GM19240 (cell line): ENCODE measurements at regions not wholly inside any gene's neighbourhood (a gene's known extent, or its start where the extent isn't known, plus 50 kb on each side); places are given as distances from the start of the nearest gene placed in this dataset.

Experiments
- DNase-seq: peaks from one replicate; pipeline ENCODE4 v3.0.0; 2011; ENCODE audit warnings: low spot score; ENCODE audit not compliant: insufficient read length

- no peak for DNase-seq
These were observed 504.2 kb upstream of the NBEA start for GRCh38 chr13:34437873-34438272.

DNA sequence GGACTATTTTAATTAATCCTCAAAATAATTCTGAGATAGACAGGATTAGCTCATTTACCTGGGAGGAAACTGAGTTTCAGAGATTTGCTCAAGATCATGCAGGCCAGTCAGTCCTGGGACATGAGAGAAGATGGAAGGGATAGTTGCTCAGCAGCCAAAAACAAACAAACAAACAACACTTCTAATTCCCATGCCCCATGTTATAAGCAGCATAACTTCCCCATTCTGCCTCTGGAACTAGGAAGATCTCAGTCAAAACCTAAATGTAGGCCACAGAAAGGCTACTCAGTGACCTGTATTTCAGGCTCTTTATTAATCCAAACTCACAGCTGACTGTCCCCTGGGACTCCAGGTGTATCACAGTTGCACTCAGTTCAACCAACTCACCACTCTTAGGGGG is 489.2 kb upstream of the NBEA start:
- DNase-seq = no peak

- DNase-seq = no peak
These were observed 483.0 kb upstream of the NBEA start for GRCh38 chr13:34458756-34459715.

GRCh38 chr13:34459856-34460255 is 482.2 kb upstream of the NBEA start:
- no peak for DNase-seq

- DNase-seq = no peak
These were observed 479.2 kb upstream of the NBEA start for GRCh38 chr13:34462843-34463242.

DNA sequence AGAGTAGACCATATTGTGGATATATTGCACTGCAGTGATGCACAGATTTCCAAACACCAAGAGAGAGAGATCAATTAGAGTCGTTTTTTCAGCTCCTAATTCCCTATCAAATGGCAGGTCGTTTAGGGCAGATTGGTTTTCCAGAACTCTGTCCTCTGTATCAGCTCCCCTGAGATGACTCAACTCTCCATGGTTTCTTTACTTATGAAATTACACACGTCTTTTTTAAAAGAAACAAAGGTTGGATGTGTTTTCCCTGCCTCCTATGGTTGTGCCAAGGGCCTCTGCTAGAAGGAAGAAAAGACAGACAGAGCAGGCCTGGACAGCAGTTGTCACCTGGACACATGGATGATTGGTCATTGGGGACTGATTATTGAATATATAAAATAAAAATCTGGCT is 478.1 kb upstream of the NBEA start:
- DNase-seq = no peak

GRCh38 chr13:34465423-34465922 is 476.6 kb upstream of the NBEA start:
- no peak for DNase-seq

GRCh38 chr13:34466301-34466700 is 475.8 kb upstream of the NBEA start:
- DNase-seq = no peak

DNA sequence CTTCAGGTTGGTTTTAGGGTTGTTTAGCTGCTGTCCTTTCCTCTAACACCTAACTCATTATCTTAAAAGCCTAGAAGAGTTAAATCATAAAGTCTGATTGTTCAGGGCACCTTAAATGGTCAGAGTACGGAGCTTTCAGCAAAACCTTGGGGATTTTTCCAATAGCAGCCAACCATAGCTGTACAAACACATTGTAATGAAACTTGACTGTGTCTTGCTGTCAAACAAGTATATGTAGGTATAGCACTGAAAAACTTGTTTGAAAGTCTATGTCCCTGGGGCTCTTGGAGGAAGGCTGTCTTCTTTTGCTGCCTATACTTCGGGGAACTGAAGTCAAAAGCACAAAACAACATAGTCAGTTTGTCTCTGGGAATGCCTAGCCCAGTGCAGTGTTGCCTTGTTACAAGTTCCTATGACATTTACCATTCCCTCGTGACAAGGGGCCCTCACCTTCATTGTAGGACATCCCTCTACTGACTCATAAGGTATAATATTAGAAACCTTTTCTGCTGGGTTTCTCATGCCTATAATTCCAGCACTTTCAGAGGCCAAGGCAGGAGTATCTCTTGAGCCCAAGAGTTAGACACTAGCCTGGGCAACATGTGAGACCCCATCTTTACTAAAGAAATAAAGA is 474.5 kb upstream of the NBEA start:
- no peak for DNase-seq

DNA sequence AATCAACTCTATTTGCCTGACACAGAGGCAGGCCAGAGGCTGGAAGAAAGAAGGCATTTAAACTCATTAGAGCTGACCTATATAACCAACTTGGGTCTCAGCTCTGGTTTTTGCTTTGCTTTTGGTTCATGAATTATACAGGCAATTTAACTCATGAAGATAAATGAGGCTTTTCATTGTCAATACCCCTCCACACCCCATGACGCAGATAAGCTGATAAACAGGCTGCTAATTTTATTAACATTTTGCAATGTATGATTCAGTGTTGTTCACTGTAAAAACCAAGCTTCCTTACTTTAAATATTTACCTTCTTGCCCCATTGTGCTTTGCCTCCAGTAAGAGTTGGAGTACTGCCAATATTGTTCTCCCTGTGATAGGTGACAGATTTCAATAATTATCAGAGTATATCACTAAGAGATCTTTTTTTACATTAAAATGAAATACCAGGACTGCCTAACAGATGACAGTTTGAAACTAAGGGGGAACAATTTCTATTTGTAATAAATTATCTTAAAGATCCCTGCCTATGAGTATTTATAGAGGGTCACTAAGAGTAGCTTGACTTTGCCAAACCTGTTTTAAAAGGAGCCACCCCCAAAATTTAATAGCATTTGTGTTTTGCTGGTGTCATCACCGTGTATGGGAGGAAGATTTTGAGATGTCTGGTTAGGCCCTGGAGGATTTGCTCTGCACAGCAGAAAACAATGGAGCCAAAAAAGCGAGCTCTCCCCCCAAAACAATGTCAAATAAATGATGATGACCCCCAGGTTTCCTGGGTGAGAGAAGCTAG is 472.7 kb upstream of the NBEA start:
- DNase-seq = no peak

GRCh38 chr13:34474187-34474868 is 467.7 kb upstream of the NBEA start:
- DNase-seq = no peak

- DNase-seq = no peak
These were observed 463.7 kb upstream of the NBEA start for GRCh38 chr13:34478376-34478775.

DNA sequence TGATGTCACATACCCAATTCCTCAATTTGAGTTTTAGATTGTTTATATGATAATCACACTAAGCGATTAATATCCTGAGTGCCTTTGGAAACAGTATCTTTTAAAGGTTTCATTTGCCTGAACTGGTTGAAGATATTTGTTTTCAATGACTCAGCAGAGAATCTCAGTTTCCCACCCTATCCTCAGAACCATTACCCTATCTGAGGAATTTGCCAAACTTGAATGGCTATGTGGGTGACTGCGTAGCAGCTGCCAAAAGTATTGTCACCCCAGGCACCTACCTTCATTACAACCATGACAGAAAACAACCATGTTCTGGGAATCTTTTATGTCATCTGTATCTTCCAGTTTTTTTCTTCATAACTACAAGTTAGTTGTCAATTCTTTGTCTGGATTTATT is 440.1 kb upstream of the NBEA start:
- no peak for DNase-seq

- DNase-seq = no peak
These were observed 439.4 kb upstream of the NBEA start for GRCh38 chr13:34502621-34503020.

- DNase-seq = no peak
These were observed 435.3 kb upstream of the NBEA start for GRCh38 chr13:34506796-34507195.

DNA sequence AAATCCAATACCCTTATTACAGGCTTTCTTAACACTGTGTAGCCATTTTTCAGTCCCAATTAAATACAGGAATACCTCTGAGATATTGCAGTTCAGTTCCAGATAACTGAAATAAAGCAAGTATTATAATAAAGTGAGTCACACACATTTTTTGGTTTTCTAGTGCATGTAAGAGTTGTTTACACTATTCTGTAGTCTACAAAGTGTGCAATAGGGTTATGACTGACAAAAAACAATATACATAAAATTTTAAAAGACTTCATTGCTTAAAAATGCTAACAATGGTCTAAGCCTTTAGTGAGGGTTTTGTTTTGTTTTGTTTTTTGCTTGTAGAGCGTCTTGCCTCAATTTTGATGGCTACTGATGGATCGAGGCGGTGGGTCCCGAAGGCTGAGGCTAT is 434.4 kb upstream of the NBEA start:
- no peak for DNase-seq

GRCh38 chr13:34512817-34513216 is 429.3 kb upstream of the NBEA start:
- DNase-seq = no peak

DNA sequence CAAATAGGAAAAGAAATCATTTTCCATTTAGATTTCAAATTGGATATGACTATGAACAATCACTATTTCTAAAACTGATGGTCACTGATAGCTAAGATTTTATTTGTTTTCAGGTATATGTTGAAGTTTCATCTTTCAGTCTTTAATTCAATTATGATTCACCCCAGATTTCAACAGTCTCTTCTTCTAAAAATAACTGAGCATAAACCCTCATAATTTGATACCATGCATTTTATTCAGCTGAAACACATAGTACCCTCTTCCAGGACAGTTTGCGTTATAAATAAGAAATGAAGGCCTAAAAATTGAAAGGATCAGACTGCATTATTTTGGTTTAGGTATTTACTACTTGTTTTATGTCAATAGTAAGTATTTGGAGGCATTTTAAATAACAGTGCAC is 428.5 kb upstream of the NBEA start:
- DNase-seq = no peak

DNA sequence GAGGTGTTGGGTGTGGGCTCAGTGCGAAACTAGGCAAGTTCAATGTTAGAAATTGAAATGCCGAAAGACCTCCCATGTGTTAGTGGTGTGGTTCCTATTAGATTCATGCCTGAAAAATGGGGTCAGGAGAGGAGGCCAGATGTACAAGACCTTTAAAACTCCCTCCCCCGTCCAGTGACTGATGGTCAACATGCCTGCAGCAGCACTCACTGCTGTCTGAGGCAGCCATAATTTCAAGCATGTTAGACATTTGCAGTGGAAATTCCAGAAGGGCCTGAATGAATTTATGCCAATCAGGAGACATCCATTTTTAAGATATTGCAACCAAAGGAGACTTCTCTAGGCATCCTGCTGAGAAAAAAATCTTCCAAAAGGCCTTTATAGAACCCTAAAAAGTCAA is 426.9 kb upstream of the NBEA start:
- no peak for DNase-seq

DNA sequence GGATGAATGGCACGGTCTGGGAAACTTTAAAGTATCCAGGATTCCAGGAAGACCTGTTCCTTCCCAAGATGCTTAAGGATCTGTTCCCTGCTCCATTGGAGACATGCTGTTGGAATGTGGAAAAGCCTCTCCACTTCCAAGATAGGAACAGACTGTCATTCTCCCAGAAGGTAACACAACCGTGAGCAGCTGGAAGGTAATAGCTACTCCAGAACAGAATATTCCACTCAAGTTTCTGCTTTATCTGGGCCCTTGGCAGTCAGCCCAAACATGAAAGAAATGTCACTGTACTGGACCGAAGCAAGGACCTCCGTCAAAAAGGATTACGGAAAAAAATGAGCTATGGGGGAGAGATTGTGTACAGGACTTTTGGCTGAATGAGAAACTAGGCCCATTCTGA is 420.9 kb upstream of the NBEA start:
- DNase-seq = no peak

GRCh38 chr13:34522808-34523207 is 419.3 kb upstream of the NBEA start:
- DNase-seq = no peak
